Astrocyte (in vitro differentiated cells and primary cell): ENCODE measurements at regions not wholly inside any gene's neighbourhood (a gene's known extent, or its start where the extent isn't known, plus 50 kb on each side); places are given as distances from the start of the nearest gene placed in this dataset.

Experiments used
- EZH2 ChIP-seq: IDR thresholded peaks from 2 replicates; pipeline ENCODE4 v1.6.1; 2012; ENCODE audit warnings: mild to moderate bottlenecking, low read length, inconsistent platforms; ENCODE audit not compliant: insufficient read depth
- TF ChIP-seq, protein P1 (sequence below): IDR thresholded peaks from 2 replicates; pipeline ENCODE4 v1.5.1; 2011; ENCODE audit warnings: low read depth, mild to moderate bottlenecking, inconsistent platforms, low read length, moderate library complexity; ENCODE audit not compliant: insufficient read depth

DNA sequence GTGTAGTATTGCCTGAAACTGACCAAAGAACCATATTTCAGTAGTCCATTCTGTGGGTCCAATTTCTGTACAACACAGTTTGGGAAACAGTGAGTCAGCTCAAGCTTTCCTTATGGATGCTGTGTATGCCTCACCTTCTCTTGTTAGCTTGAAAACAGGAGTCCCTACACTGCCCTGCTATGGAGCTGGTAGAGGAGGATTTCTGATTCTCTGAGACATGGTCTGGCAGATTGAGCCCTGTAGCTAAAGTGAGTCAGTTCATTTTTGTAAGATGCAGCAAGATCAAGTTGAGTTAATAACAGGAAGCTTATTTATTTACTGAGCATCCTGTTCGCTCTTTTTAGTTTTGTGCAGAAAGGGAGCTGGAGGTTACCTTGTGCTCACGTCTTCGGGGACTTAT lies 424.1 kb upstream of the RBMS3 start:
- TF ChIP-seq, protein P1, sequence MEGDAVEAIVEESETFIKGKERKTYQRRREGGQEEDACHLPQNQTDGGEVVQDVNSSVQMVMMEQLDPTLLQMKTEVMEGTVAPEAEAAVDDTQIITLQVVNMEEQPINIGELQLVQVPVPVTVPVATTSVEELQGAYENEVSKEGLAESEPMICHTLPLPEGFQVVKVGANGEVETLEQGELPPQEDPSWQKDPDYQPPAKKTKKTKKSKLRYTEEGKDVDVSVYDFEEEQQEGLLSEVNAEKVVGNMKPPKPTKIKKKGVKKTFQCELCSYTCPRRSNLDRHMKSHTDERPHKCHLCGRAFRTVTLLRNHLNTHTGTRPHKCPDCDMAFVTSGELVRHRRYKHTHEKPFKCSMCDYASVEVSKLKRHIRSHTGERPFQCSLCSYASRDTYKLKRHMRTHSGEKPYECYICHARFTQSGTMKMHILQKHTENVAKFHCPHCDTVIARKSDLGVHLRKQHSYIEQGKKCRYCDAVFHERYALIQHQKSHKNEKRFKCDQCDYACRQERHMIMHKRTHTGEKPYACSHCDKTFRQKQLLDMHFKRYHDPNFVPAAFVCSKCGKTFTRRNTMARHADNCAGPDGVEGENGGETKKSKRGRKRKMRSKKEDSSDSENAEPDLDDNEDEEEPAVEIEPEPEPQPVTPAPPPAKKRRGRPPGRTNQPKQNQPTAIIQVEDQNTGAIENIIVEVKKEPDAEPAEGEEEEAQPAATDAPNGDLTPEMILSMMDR: no peak
- no peak for TF ChIP-seq EZH2
